ENCODE measurements at regions not wholly inside any gene's neighbourhood (a gene's known extent, or its start where the extent isn't known, plus 50 kb on each side); places are given as distances from the start of the nearest gene placed in this dataset.
"Not testable (repeated sequence)": the region's sequence is repeated elsewhere in the genome, so short reads cannot be mapped to it uniquely, and the experiment has no call there.

DNA sequence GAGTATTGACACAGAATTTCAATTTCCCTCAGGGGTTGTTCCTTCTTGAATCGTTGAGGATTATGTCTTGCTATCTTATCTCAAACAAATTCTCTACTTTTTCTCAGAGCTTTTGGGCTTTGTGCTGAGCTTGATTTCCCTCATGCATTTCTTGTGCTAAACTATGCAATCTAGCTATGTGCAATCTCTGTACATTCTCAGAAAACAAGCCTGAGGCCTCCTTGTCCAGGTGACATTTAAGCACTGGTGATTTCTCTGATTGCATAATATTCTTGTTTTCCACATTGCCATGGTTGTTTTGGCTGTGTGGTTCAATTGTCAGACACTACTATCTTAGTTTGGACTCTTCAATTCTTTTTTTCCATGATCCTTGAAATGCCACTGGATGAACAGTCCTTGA lies 81.2 kb upstream of the MAN1A1 start:
- DNase-seq (ENCODE audit: low read depth) = no peak
- TF ChIP-seq, protein P1, sequence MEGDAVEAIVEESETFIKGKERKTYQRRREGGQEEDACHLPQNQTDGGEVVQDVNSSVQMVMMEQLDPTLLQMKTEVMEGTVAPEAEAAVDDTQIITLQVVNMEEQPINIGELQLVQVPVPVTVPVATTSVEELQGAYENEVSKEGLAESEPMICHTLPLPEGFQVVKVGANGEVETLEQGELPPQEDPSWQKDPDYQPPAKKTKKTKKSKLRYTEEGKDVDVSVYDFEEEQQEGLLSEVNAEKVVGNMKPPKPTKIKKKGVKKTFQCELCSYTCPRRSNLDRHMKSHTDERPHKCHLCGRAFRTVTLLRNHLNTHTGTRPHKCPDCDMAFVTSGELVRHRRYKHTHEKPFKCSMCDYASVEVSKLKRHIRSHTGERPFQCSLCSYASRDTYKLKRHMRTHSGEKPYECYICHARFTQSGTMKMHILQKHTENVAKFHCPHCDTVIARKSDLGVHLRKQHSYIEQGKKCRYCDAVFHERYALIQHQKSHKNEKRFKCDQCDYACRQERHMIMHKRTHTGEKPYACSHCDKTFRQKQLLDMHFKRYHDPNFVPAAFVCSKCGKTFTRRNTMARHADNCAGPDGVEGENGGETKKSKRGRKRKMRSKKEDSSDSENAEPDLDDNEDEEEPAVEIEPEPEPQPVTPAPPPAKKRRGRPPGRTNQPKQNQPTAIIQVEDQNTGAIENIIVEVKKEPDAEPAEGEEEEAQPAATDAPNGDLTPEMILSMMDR (IDR thresholded peaks at IDR 0.05; ENCODE audit: low read depth, low read length, missing control alignments) = no peak
- no peak overlapping the region for H3K4me3 ChIP-seq (ENCODE audit: low read depth, low read length)

DNA sequence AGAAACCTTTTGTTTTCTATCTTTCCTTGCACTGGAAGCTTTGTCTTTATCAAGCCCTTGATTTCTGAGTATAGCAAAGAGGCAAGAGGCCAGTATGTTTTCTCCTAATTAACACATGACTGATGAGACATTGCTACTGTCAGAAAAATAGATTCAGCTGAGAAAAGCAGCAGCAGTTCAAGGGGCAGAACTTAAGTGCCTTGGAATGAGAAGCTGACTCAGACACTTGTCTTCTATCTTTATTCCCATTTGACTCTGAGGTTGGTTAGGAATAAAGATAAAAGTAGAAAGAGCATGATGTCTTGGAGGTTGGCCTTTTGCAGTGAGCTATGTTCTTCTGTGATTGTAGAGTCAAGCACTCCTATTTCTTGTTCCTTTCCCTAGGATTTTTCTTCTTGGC lies 79.1 kb upstream of the MAN1A1 start:
- no peak for DNase-seq (ENCODE audit: low read depth)
- TF ChIP-seq, protein P1 (IDR thresholded peaks at IDR 0.05; ENCODE audit: low read depth, low read length, missing control alignments) = no peak
- no peak overlapping the region for H3K4me3 ChIP-seq (ENCODE audit: low read depth, low read length)

DNA sequence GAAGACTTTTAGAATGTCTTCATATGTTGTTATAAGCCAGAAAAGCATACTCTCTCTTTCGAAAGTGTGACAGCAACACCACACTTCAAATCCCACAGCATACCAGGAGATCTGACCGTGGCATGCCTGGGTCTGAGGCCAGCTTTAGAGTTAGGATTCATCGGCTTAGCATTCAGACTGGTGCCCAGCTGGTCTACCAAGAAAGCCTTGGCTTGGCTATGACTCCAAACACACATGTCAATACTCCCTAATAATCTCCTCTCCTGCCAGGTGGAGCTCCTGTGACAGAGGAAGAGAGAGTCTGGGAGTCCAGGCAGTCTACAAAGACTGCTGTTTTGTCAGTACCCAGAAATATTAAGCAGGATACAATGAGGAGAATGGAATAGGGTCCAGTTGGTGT lies 77.1 kb upstream of the MAN1A1 start:
- DNase-seq (ENCODE audit: low read depth) = no peak
- no peak overlapping the region for H3K4me3 ChIP-seq (ENCODE audit: low read depth, low read length)
- TF ChIP-seq, protein P1 (IDR thresholded peaks at IDR 0.05; ENCODE audit: low read depth, low read length, missing control alignments) = no peak

DNA sequence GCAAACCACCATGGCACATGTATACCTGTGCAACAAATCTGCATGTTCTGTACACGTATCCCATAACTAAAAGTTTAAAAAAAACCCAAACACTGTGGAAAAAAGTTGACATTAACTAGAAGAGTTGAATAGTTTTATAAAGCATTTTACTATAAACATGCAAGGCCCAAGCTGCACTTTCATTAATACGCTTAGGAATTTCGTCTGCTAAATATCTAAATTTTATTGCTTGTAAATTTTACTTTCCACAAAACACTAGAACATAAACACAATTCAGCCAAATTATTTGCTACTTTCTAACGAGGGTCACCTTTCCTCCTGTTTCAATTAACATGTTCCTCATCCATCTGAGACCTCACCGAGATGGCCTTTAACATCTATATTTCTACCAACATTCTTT lies 74.4 kb upstream of the MAN1A1 start:
- no peak for DNase-seq (ENCODE audit: low read depth)
- H3K4me3 ChIP-seq (ENCODE audit: low read depth, low read length) = no peak overlapping the region
- TF ChIP-seq, protein P1 (IDR thresholded peaks at IDR 0.05; ENCODE audit: low read depth, low read length, missing control alignments) = no peak

DNA sequence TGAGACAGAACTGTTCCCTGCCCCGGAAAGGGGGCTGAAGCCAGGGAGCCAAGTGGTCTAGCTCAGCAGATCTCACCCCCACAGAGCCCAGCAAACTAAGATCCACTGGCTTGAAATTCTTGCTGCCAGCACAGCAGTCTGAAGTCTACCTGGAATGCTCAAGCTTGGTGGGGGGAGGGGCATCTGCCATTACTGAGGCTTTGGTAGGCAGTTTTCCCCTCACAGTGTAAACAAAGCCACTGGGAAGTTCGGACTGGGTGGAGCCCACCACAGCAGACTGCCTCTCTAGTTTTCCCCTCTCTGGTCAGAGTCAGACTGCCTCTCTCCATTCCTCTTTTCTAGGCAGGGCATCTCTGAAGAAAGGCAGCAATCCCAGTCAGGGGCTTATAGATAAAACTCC lies 68.5 kb upstream of the MAN1A1 start:
- not testable (repeated sequence) for DNase-seq (ENCODE audit: low read depth); H3K4me3 ChIP-seq (ENCODE audit: low read depth, low read length)

DNA sequence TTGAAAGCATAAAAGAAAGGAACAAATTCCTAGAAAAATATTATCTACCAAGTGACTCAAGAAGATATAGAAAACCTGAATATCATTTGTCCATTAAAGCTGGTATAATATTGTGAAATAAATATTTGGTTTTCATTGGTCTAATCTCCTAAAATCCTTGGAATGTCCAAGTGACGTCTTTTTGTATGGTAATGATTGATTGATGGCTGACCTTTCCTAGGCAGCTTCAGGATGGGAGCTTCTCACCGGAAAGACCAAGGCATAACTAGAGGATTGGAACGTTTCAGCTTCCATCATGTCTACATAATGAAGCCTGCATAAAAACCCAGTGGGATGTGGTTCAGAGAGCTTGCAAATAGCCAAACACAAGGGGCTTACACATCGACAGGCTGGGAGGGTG lies 57.6 kb upstream of the MAN1A1 start:
- H3K4me3 ChIP-seq (ENCODE audit: low read depth, low read length) = no peak overlapping the region
- TF ChIP-seq, protein P1 (IDR thresholded peaks at IDR 0.05; ENCODE audit: low read depth, low read length, missing control alignments) = no peak
- no peak for DNase-seq (ENCODE audit: low read depth)

DNA sequence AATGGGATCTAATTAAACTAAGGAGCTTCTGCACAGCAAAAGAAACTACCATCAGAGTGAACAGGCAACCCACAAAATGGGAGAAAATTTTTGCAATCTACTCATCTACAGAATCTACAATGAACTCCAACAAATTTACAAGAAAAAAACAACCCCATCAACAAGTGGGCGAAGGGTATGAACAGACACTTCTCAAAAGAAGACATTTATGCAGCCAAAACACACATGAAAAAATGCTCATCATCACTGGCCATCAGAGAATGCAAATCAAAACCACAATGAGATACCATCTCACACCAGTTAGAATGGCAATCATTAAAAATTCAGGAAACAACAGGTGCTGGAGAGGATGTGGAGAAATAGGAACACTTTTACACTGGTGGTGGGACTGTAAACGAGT lies 55.6 kb upstream of the MAN1A1 start:
- not testable (repeated sequence) for H3K4me3 ChIP-seq (ENCODE audit: low read depth, low read length); DNase-seq (ENCODE audit: low read depth)
